ENCODE measurements at regions not wholly inside any gene's neighbourhood (a gene's known extent, or its start where the extent isn't known, plus 50 kb on each side); places are given as distances from the start of the nearest gene placed in this dataset.
A peak's percentile ranks its signal among the peaks of the same experiment; 100 is the strongest.
"Not testable (repeated sequence)": the region's sequence is repeated elsewhere in the genome, so short reads cannot be mapped to it uniquely, and the experiment has no call there.

DNA sequence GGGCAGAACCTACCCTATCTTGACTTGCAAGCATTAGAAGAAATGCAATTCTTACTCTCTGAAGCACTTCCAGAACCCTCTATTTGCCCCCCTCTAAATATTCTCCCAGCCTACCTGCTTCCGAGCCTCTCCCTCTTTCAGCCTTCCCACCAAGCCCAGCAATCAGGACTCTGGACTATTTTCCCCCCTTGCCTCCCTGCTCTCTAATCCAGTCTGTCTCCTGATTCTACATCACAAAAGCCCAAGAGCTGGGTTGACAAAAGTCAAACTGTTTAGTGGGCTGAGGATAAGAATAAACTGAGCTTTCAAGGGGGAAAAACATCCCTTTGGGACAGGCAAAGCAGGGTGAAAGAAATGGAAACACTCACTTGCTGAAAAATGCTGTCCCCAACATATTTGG, 123.2 kb upstream of the KIF2A start:
- no peak for DNase-seq

DNA sequence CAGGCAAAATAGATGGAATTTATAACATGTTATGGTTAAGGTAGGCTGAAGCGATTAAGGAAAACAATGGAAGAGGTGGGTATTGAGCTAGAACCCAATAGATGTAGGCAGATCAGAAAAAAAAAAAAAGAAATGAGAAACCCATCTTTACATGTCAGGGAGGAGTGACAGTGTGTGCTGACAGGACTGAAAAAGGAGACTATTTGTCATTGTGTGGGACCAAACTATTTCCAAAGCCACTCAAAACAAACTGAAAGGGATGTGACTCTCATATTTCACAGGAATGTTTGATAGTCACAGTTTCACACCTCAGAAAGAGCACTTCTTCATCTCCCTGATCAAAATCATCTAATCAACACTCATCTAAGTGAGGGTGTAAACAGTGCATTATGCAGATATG, 122.3 kb upstream of the KIF2A start:
- no peak for DNase-seq

DNA sequence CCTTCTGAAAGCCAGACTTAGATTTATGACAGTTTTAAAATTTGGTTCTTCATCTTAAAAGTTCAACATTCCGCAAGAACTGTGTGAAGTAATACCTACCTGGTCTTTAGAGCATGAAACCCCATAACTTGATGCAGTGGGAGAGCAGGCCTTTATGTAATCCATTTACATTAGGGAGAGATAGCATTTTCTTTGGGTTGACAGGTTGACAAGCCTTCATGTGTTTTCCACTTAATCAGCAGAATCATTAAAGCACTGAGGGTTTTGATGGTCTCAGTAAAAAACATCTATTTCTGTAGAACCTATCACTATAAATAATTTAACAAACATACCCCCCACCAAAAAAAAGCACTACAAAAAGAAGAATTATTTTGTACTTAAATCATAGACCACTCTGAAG, 121.6 kb upstream of the KIF2A start:
- DNase-seq, result no peak

DNA sequence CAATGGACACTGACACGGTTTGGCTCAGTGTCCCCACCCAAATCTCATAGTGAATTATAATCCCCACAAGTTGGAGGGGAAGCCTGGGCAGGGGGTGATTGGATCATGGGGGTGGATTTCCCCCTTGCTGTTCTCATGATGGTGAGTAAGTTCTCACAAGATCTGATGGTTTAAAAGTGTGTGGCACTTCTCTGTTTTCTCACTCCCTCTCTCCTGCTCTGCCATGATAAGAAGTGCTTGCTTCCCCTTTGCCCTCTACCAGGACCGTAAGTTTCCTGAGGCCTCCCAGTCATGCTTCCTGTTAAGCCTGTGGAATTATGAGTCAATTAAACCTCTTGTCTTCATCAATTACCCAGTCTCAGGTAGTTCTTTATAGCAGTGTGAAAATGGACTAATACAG, 115.8 kb upstream of the KIF2A start:
- no peak for DNase-seq

DNA sequence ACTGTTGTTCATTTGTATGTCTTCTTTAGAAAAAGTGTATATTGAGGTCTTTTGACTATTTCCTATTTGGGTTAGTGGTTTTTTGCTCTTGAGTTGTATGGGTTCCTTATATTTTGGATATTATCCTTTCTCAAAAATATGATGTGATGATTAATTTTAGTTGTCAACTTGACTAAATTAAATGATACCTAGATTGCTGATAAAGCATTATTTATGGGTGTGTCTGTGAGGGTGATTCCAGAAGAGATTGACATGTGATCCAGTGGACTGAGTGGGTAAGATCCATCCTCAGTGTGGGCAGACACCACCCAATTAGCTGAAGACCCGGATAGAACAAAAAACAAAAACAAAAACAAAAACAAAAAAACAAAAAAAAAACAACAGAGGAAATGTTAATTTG, 115.1 kb upstream of the KIF2A start:
- DNase-seq, result no peak

DNA sequence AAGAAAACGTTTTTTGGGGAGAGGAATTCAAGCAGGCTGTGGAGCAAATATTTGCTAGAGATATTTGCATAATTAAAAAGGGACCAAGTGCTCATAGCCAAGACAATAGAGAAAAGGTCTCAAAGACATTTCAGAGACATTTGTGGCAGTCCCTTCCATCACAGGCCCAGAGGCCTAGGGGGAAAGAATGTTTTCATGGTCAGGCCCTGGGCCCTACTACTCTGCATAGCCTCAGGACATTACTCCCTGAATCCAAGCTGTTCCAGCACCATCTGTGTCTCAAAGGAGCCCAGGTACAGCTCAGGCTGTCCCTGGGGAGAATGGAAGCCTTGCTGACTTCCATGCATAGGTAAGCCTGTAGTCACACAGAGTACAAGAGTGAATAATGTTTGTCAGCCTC, 113.0 kb upstream of the KIF2A start:
- DNase-seq, result no peak

DNA sequence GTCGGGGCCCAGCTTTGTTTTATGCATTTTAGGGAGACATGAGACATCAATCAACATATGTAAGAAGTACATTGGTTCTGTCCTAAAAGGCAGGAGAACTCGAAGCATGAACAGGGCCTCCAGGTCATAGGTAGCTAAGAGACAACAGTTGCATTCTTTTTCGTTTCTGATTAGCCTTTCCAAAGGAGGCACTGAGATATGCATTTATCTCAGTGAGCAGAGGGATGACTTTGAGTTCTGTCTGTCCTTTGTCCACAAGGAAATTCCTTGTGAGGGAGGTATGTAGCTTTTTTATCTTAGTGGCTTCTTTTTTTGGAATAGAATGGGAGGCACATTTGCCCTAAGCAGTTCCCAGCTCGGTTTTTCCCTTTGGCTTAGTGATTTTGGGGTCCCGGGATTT, 109.5 kb upstream of the KIF2A start:
- not testable (repeated sequence) for DNase-seq

DNA sequence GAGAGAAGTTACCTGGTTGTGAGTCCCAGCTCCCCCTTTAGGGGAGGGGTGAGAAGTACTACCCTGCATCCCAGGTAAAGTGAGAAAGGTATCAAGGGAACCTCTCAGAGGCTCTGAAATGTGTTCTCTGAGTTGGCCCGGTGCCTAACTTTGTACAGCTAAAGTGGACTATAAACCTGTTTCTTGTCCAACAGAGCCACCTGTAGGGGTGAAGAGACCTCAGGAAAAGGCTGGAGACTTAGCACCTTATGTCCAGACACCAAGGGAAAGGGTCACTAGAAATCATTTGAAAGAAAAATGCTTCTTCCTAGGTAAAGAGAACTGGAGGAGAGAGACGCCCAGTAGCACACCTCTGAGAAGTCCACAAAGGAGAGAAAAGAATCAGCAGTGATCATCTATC, 108.3 kb upstream of the KIF2A start:
- DNase-seq, result no peak

DNA sequence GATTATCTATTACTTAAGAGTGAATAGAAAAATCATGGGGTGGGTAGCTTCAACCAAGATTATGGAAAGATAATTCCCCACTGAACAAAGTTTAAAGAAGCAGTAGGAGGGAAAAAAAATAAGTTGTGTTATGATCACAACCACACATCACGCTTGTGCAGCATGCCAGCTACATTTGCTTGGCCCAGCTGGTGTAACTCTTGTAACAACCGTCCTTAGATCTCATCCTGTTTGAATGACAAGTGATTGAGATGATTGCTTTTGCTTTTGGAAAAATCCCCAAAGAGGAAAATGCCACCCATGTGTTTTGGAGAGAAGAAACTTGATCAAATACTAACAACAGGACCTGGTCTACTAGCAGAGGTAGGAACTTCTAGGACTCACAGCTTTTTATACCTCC, 107.6 kb upstream of the KIF2A start:
- no peak for DNase-seq

DNA sequence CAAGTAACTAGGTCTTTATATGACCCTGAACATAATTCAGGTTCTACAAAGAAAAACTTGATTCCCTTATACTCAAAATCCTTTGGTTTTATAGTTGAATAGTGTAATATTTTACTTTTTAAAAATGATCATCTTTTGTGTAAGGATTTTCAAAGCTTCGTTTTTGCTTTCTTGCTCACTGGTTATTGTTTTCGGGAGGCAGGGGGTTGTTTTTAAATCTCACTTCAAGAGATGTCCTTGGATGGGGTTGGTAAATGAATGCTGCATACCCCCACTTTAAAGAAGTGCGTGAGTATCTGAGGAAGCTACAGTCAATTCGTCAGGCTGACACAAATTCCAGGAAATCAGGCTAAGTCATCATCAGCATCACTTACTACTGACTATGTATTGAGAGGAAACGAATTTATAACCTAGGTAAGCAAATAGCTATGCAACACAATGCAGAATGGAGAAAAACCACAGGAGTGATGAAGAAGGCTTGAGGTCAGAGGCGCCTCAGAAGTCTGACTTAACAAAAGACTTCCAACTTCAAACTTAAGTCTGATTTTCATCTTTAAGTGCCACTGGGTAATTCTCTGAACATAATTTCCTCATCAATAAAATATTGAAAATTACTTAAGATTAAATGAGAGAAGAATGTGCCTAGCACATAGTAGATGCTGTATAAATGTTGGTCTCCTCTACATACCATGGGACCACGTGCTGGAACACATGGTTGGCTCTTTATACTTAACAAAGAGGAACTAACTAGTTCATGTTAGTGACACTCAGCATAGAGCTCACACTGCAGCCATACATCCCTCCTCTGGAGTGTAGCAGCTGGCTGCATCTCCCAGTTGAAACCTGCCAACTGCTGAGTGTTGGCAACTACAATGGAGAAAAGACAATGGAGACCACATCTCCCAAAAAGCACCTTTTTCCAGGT, 106.0 kb upstream of the KIF2A start:
- DNase-seq, result no peak

DNA sequence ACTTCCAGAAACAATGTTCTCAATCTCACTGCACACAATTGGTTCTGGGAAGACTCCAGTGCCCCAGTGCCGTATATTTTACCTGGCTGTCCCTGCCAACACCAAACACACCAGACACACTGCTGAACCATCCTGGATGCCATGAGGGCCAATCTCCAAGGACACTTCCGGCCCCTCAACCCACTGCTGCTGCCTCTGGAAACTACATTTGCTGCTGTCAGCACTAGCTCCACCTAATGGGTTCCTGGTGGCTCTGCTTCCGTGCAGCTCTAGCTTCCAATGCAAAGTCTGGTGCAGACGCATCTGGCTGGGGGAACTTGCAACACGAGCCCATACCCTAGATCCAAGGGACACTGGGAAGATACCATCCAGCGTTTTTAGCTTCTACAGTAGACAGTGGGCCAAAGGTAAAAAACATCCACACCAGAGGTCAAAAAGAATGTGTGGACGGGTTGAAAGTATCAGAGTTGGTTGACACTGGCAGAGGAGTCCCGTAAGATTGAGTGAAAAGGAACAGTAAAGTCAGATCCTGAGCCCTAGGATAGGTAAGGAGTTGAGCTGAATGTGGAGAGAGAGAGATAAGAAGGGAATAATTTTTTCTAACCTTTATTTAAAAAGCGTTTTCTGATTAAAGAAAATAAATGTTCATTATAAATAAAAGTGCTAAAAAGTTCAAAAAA, 99.7 kb upstream of the KIF2A start:
- DNase-seq, result peak in 1 of 14 donors; percentile 3

DNA sequence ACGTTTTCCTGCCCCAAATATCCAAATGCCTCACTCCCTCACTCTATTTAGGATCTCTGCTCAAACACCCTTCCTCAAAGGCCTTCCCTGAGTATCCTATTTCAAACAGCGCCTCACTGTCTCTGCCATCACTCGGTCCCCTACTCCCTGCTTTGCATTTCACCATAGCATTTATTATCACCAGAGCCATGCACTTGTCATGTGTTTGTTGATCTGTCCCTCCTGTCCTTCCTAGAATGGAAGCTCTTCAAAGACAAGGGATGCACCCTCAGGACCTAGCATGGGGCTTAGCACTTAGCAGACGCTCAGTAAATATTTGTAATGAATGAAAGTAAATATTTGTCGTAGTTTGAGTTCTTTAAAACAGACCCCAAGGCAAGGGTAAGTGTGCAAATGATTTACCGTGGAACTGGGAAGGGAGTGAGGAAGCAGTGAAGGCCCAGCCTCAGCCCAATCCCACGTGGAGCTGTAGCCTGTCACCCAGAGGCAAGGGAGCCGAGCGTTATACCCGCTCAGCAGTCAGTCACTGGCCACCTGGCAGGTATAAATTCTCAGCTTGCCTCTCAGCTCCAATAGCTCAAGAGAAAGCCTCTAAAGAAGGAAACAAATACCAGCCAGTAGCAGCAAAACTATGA, 97.7 kb upstream of the KIF2A start:
- DNase-seq, result no peak

DNA sequence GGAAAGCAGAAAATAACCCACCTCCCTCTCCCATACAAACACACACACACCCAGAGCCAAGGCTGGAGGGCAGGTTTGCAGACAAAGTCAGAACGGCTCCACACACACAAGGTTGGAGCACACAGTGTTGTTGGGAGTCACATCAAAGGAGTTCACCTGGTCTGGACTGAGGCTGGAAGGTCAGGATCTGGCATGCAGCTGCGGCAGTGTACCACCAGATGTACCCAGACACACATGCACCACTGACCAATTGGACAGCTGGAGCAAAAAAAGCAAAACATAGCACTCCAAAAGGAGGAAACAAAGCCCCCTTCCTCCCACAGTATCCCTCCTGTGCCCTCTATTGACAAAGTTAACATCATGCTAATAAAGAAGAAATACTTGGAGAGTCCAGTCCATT, 94.6 kb upstream of the KIF2A start:
- DNase-seq, result no peak

DNA sequence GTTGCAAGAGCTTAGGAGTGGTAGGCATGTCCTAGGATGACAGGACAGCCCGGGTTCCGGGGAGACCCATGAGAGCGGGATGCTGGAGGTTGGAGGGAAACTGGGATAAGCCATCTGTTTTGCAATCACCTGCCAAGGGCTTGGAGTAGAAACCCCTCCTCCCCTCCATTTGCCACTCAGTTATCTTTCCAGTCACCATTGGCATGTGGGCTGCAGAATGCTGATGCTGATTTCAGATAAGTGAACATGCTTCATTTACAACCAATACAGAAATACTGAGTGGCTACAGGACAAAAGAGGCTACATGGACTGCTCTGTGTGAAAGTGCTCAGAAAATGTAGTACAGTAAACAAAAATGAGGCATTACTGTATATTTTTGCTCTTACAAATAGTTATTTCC, 93.4 kb upstream of the KIF2A start:
- no peak for DNase-seq

DNA sequence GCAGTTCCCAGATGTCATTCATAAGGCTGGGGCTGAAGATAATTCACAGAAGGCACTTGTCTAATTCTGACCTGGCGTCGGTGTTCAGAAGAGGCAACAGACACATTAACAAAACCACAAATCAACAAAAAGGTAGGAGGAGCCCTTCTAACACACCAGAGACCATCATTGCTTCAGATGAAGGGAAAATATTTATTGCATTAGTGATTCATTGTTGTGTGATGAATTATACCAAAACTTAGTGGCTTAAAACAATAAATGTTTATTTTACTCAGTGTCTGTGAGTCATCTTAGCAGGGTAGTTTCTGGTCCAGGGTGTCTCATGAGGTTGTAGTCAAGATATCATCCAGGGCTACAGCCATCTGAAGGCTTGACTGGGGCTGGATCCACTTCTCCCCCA, 91.3 kb upstream of the KIF2A start:
- DNase-seq, result no peak

DNA sequence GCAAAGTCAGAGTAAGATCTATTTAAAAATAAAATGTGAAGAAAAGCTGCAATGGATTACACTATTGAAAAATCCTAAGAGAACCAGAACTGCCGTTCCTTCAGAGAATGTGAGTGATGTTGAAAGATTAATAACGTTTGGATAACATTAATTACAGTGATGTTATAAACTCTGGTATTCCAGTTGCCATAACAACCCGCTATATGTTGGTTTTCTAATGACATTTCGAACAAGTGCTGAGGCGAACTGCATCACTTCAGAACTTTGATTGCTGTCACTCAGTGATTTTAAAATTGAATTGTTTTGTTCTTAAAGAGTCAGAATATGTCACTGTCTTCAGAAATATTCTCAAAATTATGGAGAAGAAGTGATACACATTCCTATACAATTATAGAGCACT, 89.4 kb upstream of the KIF2A start:
- not testable (repeated sequence) for DNase-seq

DNA sequence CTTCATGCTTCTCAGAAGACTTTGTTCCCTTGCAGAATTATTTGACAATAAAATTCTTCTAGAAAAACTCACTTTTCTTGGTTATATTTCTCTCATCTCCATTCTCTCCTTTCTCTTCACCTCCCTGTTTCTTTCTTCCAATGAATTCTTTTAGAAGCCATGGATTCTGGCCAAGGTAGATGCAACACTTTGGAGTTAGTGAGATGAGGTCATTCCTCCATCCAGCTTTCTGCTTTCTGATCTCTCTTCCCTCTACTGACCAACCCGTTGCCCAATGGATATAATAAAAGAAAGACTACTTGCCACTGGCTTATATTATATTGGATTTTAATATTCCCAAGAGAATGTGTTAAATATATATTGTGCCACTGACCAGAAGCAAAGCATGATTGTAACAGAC, 88.9 kb upstream of the KIF2A start:
- DNase-seq, result not testable (repeated sequence)

DNA sequence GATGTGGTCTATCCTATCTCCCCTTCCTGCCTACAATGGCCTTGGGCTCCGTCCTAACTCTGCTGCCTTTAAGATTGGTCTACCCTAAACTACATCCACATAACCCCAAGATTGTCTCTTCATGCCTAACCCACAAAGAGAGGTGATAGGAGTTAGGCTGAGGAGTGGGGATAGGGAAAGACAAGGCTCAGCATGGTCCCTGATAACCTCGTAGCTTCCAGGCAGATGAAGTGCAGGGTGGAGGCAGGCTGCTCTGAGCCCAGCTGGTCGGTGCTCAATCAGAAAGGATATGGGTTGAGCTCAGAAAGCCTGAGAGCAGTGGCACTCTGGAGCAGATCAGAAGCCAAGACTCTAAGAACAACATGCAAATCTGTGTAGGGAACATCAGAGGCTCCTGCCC, 87.1 kb upstream of the KIF2A start:
- not testable (repeated sequence) for DNase-seq

DNA sequence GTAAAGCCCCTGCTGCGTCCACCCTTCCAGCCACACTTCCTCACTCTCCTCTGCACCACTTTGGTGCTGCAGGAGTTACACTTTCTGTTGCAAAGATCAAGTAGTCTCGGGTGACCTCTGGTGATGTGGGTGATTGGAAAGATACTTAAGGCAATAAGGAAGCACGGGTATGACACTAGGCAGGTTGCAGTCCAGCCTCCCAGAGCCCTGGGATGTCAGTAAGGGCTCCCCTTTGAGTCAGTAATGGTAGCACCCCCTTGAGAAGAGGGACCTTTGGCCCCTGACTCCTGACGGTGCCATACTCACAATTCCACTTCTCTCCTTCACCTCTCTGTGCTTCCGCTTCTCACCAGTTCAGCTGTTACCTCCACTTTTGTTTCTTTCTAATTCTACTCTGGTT, 84.1 kb upstream of the KIF2A start:
- DNase-seq, result not testable (repeated sequence)

DNA sequence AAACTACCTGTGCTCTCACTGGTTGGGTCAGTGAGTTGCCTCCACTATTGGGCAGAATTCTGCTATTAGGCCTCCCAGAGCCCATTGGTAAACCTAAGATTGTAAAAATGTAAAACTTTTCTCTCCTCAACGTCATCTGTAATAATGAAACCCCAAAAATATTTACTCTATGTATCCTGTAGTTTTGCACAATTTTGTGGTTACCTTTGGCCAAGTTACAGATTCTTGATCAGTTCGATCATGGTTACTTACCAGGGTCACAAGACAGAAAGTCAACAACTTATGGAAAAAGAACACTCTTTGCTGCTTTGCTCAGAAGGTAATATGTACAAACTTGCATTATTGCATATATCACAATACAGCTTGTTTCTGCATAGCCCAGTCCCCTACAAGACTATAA, 83.7 kb upstream of the KIF2A start:
- not testable (repeated sequence) for DNase-seq

DNA sequence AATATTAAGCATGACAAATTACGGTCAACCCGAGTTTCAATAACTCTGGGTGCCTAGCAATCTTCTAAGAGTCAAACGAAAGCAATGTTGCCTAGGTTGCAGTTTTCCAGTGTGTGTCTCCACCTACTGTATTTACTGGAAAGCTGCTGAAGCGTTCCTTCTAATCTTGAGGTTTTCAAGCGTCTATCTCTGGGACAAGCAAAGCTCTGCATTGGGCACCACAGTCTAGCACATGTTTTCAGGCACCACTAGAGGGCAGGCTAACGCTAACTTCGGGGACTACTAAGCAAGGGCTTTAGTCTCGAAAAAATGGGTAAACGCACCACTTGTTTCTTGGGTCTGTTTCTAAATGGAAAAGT, 82.7 kb upstream of the KIF2A start:
- not testable (repeated sequence) for DNase-seq

DNA sequence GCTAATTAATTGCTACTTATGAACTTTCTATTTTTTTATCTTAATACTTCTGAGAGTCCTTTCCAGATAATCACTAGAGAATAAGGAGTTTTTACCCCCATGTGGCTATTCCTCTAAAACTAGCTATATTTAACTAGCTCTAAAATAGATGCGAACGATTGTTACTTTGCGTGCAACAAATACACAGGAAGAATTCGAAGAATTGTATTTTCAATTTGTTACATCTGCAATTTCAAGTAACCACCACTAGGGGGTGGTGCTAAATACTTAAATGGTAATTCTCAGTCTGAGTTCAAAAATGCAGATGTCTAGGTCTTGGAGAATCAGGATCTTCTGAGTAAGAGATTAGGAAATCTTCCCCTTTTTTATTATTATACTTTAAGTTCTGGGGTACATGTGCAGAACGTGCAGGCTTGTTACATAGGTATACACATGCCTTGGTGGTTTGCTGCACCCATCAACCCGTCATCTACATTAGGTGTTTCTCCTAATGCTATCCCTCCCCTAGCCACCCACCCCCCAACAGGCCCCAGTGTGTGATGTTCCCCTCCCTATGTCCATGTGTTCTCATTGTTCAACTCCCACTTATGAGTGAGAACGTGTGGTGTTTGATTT, 80.9 kb upstream of the KIF2A start:
- not testable (repeated sequence) for DNase-seq

DNA sequence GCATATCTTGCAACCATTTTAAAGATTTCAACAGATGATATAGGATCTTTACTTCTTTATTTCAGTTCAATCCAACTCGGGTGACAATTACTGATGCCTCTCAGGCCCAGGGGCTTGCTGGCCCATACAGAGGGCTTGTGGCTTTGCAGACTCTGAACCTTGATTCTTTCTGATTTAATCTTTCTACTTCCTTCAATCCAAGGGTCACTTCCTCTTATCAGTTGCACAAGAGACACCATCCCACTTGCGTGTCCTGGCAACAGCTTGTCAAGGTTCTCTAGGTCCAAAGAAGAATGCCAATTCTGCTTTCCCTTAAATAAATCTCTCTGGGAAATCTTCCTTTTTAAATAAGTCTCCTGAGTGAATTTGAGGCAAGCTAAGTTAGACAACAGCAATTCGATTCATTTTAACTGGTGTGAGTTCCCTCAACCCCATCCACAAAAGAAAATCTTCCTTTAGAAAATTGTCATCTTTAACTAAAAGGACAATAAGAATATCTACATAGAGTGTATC, 75.1 kb upstream of the KIF2A start:
- not testable (repeated sequence) for DNase-seq

All from C1 segment of cervical spinal cord (tissue), 14 donors.